K562 (cell line): ENCODE measurements at regions not wholly inside any gene's neighbourhood (a gene's known extent, or its start where the extent isn't known, plus 50 kb on each side); places are given as distances from the start of the nearest gene placed in this dataset.

Source experiments
- ATAC-seq: fragments of 200-7000 bp; cut with Tn5 transposase; 3 replicates; pipeline ENCODE4 v1.9.1; 2020; ENCODE audit warnings: moderate library complexity
- BruUV-seq: library from RNA; stranded (reverse); fragments of 400-500 nt; replicated peaks from 2 replicates; lab custom pipeline; 2021; lab: Mats Ljungman, UMichigan
- CTCF ChIA-PET: fragments of 300-600 bp; formaldehyde crosslinking; extraction: SDS; loops from one replicate; lab custom pipeline; 2021; ENCODE audit warnings: low intra/inter-chr PET ratio; lab: Yijun Ruan, JAX
- POLR2A ChIA-PET: fragments of 300-600, 350-650 bp; sonication (Branson Sonifier 250); formaldehyde crosslinking; extraction: SDS; loops from one replicate; lab custom pipeline; 2021; ENCODE audit warnings: antibody characterized with exemption, inconsistent platforms; lab: Yijun Ruan, JAX
- DNase-seq, 4 experiments: peaks; one replicate each; pipeline versions ENCODE4 v3.0.0 to v3.0.0-alpha.2; 2011 to 2018; ENCODE audit warnings: low spot score in 3 of 4, mixed read lengths in 3 of 4; ENCODE audit errors: extremely low read depth in 1 of 4
- FAIRE-seq: peaks from 2 replicates; lab custom pipeline; 2011; peaks lifted over from hg19 to GRCh38; lab: Jason Lieb, UNC
- H2AFZ ChIP-seq: 2 replicates; pipeline ENCODE4 v1.6.0; 2011; ENCODE audit warnings: low read depth, low read length, control low read depth, inconsistent platforms
- H3K27ac ChIP-seq: fragments of 200-600 bp; 3 replicates; pipeline ENCODE4 v1.8.0; 2011; ENCODE audit warnings: low read depth, mild to moderate bottlenecking, control low read depth, inconsistent platforms, low read length, moderate library complexity, mixed read lengths; ENCODE audit errors: extremely low read depth
- H3K27me3 ChIP-seq, 2 experiments: fragments of 300-600 bp in 1 of 2; 2 replicates in 1 of 2; 3 replicates in 1 of 2; pipeline versions ENCODE4 v1.6.0 to v1.8.0; 2011; ENCODE audit warnings: inconsistent platforms in 2 of 2, low read length in 2 of 2, mild to moderate bottlenecking in 1 of 2, mixed read lengths in 1 of 2, moderate library complexity in 1 of 2; ENCODE audit not compliant: control insufficient read depth in 2 of 2, insufficient read depth in 2 of 2
- H3K36me3 ChIP-seq: fragments of 300-600 bp; 3 replicates; pipeline ENCODE4 v1.8.0; 2011; ENCODE audit warnings: mild to moderate bottlenecking, low read length, inconsistent platforms; ENCODE audit not compliant: control insufficient read depth, insufficient read depth
- H3K4me1 ChIP-seq, 2 experiments: fragments of 200-600 bp in 1 of 2; replicated peaks in 1 of 2; 2 replicates in 1 of 2; 3 replicates in 1 of 2; pipeline versions ENCODE4 v1.5.1 to v1.8.0; 2011; ENCODE audit warnings: inconsistent platforms in 2 of 2, low read length in 2 of 2, mild to moderate bottlenecking in 1 of 2, mixed read lengths in 1 of 2, moderate library complexity in 1 of 2; ENCODE audit not compliant: control insufficient read depth in 2 of 2, insufficient read depth in 2 of 2
- H3K4me2 ChIP-seq: 2 replicates; pipeline ENCODE4 v1.6.1; 2011; ENCODE audit warnings: low read length, control low read depth, inconsistent platforms, mixed read lengths; ENCODE audit not compliant: insufficient read depth
- H3K4me3 ChIP-seq: fragments of 200-600 bp; sonication (generic), shearing (Covaris generic); 2 replicates; pipeline ENCODE4 v1.5.1; 2016; ENCODE audit warnings: control low read depth, inconsistent platforms
- H3K79me2 ChIP-seq: fragments of 200-600 bp; 3 replicates; pipeline ENCODE4 v1.8.0; 2011; ENCODE audit warnings: low read length, inconsistent platforms; ENCODE audit not compliant: control insufficient read depth, insufficient read depth
- H3K9ac ChIP-seq, 2 experiments: 2 replicates each; pipeline versions ENCODE4 v1.6.0 to v1.6.1; 2011; ENCODE audit warnings: low read depth in 2 of 2, low read length in 2 of 2, control low read depth in 1 of 2, inconsistent platforms in 1 of 2, mild to moderate bottlenecking in 1 of 2, mixed read lengths in 1 of 2; ENCODE audit not compliant: insufficient read depth in 1 of 2
- H3K9me1 ChIP-seq: one replicate; pipeline ENCODE4 v1.6.0; 2011; ENCODE audit warnings: inconsistent platforms, mild to moderate bottlenecking, low read length, moderate library complexity; ENCODE audit not compliant: control insufficient read depth, insufficient read depth
- H3K9me3 ChIP-seq: replicated peaks from 2 replicates; pipeline ENCODE4 v1.5.1; 2011; ENCODE audit warnings: low read depth, low read length, inconsistent platforms; ENCODE audit not compliant: control insufficient read depth, insufficient read depth
- H4K20me1 ChIP-seq: replicated peaks from 2 replicates; pipeline ENCODE4 v1.6.1; 2011; ENCODE audit warnings: low read length, inconsistent platforms, mixed read lengths; ENCODE audit not compliant: control insufficient read depth, insufficient read depth
- ARID1B ChIP-seq: fragments of 450-650 bp; IDR thresholded peaks from 2 replicates; pipeline ENCODE4 v1.6.1; 2016; ENCODE audit warnings: antibody characterized with exemption, mild to moderate bottlenecking, inconsistent platforms
- GABPA ChIP-seq: fragments of 200-800 bp; sonication (Bioruptor generic); conservative IDR thresholded peaks from 2 replicates; pipeline ENCODE4 v1.6.1; 2016; ENCODE audit warnings: low read depth, missing genetic modification characterization, missing compliant biosample characterization
- ZNF184 ChIP-seq: sonication (generic); formaldehyde crosslinking; IDR thresholded peaks from 2 replicates; pipeline ENCODE4 v1.5.0; 2020; ENCODE audit warnings: missing genetic modification reagents
- ZNF512 ChIP-seq: IDR thresholded peaks from 2 replicates; pipeline ENCODE4 v1.6.1; 2016; ENCODE audit warnings: missing genetic modification characterization, missing compliant biosample characterization
- WGBS: fragments of 100-300 bp; shearing (Covaris generic); methylation state at CpG from one replicate; pipeline ENCODE4 v1.1.6; 2016; ENCODE audit warnings: low coverage, mixed read lengths; ENCODE audit not compliant: insufficient coverage; ENCODE audit errors: missing lambda C conversion rate; 5-methylcytosine and 5-hydroxymethylcytosine counted together
- in situ Hi-C: fragments of 300-500 bp; cut with MboI; formaldehyde crosslinking; loops from 4 replicates; pipeline ENCODE4 v1.15.0; 2018; ENCODE audit warnings: inconsistent platforms, mixed read lengths
- intact Hi-C: fragments of 100-400 bp; cut with micrococcal nuclease; formaldehyde crosslinking; loops from 2 replicates; pipeline ENCODE4 v1.14.2; 2022

- no peak overlapping the region for H3K9ac ChIP-seq
- WGBS: no CpG with 5 or more reads among the region's 1 CpG
- TF ChIP-seq GABPA: no peak
- TF ChIP-seq ZNF184 (CRISPR knock-in tag): no peak
- no peak for TF ChIP-seq ZNF512 (tag)
- TF ChIP-seq ARID1B: no peak
- no peaks in the 10 kb centered on the region for H3K79me2 ChIP-seq
- no peak overlapping the region for H3K4me3 ChIP-seq
- in situ Hi-C loops: no loop called here
- H3K27ac ChIP-seq: no peak overlapping the region
- no peak overlapping the region for H2AFZ ChIP-seq
- H3K9me1 ChIP-seq: no peaks in the 10 kb centered on the region
- POLR2A ChIA-PET: no interaction called here
- FAIRE-seq (no peak), ATAC-seq (no peak), DNase-seq (no peak)
- intact Hi-C loops: no loop called here
- CTCF ChIA-PET: no interaction called here
- H3K4me1 ChIP-seq: no peaks in the 10 kb centered on the region
- no TSS peak for BruUV-seq
- H3K9me3 ChIP-seq: no peaks in the 10 kb centered on the region
- no peaks in the 10 kb centered on the region for H4K20me1 ChIP-seq
- H3K36me3 ChIP-seq: no peaks in the 10 kb centered on the region
- H3K4me2 ChIP-seq: no peak overlapping the region
- H3K27me3 ChIP-seq: no peaks in the 10 kb centered on the region
Measured at GRCh38 chr1:83546874-83547273, 452.1 kb downstream of the TTLL7 start.
